HG02588 (cell line): ENCODE measurements at regions not wholly inside any gene's neighbourhood (a gene's known extent, or its start where the extent isn't known, plus 50 kb on each side); places are given as distances from the start of the nearest gene placed in this dataset.
"Not testable (repeated sequence)": the region's sequence is repeated elsewhere in the genome, so short reads cannot be mapped to it uniquely, and the experiment has no call there.

ENCODE experiments used
- ATAC-seq: cut with Tn5 transposase; IDR thresholded peaks from one replicate; pipeline ENCODE4 v1.9.1; 2021; ENCODE audit warnings: mild to moderate bottlenecking, moderate library complexity; ENCODE audit not compliant: unreplicated experiment

- no peak for ATAC-seq
These were observed 96.2 kb upstream of the SVIL start for GRCh38 chr10:29730969-29731368.

DNA sequence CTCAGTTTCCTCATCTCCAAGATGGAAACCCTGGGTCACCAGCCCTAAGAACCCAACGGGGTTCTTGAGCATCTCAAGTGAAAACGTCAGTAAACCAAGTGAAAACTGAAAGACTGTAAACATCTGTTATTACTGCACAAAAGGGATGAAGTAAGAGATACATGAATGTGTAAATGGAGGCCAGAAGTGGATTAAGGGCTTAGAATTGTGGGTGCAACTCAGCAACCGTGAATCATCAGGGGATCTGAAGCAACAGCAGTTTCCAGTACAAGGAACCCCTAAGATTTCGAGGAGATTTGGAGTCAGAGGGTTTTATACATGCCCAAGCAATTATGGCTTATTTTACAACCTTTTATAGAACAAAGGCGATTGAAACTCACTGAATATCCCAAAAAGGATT, 95.7 kb upstream of the SVIL start:
- ATAC-seq: no peak

DNA sequence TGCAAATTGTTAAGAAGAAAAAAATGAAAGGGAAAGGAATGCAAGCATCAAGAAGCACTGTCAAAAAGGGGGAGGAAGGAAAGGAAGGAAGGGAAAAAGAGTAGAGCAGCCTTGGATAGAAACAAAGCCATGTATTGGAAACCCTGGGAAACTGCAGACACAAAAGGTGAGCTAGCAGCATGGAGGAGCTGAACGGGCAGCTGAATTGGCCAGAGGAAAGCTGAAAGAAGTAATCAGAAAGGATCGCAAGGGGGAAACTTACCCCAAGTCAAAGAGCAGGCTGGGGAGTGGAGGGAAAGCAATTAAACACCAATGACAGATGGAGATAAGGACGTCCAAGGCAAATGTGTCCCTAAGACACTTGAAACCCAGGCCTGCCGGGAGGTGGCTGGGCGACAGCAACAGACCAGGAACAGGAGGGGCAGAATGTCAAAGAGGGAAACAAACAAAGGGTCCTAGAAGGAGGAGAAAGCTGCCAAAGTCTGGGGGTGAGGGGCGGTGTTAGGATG, 93.8 kb upstream of the SVIL start:
- ATAC-seq: no peak

DNA sequence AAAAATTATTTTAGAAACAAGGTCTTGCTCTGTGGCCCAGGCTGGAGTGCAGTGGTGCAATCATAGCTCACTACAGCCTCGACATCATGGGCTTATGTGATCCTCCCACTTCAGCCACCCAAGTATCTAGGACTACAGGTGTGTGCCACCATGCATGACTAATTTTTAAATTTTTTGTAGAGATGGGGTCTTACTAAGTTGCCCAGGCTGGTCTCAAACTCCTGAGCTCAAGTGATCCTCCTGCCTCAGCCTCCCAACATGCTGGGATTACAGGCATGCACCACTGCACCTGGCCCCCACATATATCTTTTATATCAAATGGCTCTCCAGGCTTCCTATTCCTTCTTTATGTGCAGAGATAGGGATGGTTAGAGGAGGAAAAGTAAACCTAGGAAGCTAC, 91.2 kb upstream of the SVIL start:
- not testable (repeated sequence) for ATAC-seq

- no peak for ATAC-seq
These were observed 90.5 kb upstream of the SVIL start for GRCh38 chr10:29725133-29725720.

- no peak for ATAC-seq
These were observed 89.0 kb upstream of the SVIL start for GRCh38 chr10:29723726-29724125.

DNA sequence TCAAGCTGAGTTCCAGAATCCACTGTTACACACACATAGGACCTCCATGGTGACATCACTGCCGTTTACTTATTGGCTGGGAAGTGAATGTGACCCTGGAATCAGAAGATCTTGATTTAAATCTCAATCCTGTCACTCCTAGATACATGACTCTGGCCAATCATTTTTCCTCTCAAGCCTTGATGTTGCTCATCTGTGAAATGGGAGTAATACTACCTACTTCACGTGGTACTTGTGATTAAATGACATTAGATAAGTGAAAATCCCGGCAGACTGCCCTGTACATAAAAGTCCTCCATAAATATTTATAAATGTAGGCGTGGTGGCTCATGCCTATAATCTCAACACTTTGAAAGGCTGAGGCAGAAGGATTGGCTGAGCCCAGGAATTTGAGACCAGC, 88.0 kb upstream of the SVIL start:
- no peak for ATAC-seq

DNA sequence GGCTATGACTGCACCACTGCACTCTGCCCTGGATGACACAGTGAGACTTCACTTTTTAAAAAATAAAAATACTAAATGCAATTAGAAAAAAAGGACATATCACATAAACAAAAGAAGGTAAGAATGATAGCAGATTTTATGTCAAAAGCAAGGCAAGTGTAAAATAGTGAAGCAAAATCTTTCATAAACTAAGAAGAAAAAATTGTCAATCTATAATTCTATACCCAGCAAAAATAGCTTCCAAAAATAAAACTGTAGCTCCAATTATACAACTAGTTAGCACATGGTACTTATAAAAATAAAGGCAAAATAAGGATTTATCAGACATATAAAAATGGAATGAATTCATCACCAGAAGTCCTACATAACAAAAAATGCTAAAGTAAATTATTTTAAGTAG, 85.4 kb upstream of the SVIL start:
- ATAC-seq: no peak

DNA sequence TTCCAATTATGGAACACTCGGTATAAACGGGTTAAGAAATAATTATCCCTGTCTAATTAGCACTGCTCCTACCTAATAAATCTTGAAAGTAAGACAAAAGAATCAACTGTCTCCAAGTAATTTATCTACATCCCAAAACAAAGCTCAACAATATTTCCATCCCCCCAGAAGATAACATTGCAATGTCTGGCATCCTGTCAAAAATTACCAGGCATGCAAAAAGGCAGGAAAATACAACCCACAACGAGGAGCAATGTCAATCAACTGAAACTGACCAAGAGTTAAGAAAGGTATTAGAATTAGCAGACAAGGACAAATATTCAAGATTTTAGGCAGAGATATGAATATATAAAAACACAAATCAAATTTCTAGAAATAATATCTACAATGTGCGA, 84.5 kb upstream of the SVIL start:
- no peak for ATAC-seq

DNA sequence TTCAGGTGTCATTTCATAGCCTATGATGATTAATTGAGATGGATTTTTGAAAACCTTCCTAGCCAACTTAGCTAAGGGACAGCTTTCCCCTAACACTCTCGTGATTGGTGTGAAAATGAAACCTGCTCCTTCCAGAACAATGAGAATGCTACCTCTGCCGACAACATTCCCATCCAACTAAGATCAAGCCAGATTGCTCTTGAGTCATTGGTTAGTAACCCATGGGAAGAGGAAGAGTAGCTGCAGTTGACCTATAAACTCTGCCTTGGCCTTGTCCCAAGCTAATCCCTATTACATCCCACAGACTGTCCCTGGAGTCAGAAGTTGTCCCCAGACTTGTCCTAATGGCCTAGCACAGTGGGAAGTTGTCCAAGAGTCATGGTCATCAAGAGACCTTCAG, 80.5 kb upstream of the SVIL start:
- no peak for ATAC-seq

DNA sequence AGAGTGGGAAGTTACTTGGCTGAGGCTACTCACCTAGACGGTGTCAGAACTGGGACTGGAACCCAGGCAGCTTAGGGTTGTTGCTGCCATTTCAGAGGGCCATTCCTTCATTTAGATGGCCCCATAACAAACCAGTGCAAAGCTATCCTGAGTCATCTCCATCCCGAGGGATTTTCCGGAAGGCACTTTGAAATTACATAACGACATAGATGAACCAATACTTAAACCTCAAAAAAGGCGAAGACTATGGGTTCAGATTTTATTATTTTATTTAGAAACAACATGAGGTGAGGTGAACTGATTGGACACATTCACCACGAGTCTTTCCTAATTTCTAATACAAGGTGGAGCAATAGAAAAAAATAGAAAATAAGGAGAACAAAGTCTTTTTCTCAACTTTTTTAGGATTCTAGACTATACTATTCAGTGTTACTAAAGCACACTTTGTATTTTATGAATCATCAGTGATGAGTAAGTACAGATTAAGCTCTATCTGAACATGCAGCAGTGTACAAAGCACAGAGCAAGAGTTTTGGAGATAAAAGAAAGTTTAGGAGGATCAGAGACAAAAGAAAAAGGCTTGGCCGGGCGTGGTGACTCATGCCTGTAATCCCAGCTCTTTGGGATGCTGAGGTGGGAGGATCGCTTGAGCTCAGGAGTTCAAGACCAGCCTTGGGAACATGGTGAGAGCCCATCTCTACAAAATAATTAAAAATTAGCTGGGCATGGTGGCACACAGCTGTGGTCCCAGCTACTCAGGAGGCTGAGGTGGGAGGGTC, 79.5 kb upstream of the SVIL start:
- ATAC-seq: no peak

DNA sequence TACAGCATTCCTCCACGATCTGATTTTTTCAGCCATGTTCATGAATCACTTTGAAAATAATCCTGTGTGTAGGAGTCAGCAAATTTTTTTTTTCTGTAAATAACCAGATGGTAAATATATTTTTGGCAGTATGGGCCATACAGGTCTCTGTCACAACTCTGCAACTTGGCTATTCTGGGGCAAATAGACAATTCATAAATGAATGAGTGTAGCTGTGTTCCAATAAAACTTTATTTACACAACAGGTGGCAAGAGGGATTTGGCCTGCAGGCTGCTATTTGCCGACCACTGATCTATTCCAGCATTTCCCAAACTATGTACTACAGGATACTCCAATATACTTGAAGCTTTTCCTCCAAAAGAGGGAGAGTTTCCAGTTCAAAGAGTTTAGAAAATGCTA, 78.7 kb upstream of the SVIL start:
- ATAC-seq: no peak

DNA sequence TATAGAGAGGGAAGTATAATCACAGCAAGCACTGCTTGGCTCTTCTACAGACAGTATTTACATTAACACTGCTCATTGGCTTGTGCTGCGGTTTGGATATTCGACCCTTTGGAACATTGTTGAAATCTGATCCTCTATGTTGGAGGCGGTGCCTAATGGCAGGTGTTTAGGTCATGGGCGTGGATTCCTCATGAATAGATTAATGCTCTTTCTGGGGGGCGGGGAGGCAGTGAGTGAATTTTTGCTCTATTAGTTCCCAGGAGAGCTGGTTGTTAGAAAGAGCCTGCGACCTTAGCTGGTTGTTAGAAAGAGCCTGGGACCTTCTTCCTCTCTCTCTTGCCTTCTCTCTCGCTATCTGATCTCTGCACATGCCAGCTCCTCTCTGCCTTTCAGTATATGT, 77.3 kb upstream of the SVIL start:
- no peak for ATAC-seq

DNA sequence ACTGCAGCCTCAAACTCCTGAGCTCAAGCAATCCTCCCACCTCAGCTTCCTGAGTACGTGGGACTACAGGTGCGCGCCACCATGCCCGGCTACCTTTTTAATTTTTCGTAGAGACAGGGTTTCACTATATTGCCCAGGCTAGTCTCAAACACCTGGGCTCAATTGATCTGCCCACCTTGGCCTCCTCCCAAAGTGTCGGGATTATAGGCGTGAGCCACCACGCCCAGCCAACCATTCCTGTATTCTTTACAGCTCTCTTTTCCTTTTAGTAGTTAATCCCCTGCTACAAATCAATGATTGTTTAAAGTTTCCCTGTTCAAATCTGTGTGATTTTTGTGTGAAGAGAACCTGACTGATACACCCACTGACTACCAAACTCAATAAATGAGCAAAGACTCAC, 75.4 kb upstream of the SVIL start:
- ATAC-seq: no peak

DNA sequence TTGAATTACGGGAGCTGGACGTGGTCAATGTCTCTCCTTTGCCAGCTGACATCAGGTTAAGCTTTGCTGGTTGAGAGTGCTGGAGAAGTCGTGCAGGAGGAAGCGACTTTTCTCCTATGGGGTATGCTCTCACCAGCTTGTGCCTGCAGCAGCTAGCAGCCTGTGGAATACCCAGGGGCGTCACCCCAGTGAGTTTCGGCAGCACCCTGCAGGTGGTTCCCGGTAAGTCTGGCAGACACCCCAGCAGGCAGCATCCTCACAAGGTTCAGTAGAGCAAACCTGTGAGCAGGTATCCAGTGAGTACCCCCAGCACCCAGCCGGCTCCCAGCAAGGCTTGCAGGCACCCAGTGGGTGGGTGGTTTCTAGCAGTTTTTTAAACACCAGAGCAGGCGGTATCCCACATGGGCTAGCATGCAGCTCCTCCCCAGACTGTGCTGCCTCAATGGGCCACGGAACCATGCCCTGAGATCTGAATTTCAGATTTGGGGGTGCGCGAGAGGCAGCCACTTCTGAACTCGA, 74.8 kb upstream of the SVIL start:
- ATAC-seq: no peak

GRCh38 chr10:29703271-29703670, 68.5 kb upstream of the SVIL start:
- ATAC-seq: no peak

DNA sequence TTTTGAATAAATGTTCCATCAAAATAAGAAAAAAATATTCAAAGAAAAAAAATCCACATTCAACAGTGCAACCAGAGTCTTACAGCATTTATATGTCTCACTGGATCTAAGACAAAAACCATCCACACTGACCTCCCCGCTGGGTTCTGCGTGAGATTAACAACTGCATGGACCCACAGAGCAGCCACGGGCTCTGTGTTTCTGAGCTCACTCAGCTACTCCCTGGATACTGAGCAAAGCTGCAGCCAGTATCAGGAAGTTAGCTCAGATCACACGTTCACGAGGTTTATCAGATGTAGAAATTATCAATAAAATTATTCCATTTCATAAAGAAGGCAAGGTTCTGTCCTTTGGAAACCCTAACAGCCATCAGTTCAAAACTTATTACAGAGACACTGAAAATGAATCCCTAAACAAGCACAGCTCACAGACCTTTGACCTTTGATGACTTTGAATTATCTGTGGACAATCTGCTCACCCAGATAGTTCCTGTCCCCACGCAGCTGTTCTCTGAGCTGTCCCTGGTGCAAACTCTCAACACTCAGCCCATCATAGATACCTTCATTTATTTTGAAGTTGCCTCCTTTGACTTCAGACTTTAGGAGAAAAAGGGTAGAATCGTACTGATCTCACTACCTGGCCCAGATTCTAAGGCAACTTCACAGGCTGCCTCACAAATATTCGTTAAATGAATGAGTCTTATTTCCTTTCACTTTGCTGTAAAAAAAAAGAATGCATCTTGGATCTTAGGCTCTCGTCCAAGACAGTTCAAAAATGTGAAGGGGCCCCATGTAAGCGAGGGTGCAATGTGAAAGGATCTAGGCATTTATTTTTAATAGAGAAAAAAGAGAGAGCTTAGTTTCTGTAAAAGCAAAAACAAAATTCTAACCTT, 67.7 kb upstream of the SVIL start:
- no peak for ATAC-seq

DNA sequence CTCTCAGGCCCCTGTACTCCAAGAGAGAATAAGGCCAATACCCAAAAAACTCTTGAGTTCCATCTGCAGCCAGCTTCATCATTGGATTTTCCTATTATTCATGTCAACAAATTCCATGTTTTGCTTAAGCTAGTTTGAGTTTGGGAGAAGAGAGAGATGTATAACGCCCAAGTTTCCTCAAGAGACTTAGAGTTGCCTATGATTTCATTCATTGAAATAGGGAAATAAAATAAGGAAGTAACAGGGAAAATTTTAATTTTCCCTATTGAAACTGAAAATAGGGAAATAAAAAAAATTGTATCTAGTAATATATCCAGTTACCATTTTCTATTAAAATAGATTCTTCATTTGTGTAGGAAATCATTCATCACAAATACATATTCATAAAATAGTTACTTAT, 66.5 kb upstream of the SVIL start:
- no peak for ATAC-seq

DNA sequence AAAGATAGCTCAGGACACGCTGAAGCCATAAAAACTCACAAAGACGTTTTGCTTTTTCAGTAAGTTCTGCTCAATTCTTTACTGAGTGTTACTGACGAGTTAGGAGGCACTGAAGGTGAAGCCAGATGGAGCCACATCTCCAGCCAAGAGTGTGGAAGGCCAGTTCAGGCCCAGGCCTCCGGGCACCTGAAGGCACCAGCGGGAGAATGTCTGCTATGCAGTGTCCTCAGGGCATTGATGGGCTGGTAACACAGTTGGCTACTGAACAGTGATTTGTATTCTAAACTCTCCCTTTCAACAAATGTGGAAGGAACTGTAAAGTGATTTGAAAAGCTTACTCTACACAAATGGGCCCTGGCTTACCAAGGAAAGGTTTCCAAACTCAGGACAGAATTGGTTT, 64.8 kb upstream of the SVIL start:
- no peak for ATAC-seq

DNA sequence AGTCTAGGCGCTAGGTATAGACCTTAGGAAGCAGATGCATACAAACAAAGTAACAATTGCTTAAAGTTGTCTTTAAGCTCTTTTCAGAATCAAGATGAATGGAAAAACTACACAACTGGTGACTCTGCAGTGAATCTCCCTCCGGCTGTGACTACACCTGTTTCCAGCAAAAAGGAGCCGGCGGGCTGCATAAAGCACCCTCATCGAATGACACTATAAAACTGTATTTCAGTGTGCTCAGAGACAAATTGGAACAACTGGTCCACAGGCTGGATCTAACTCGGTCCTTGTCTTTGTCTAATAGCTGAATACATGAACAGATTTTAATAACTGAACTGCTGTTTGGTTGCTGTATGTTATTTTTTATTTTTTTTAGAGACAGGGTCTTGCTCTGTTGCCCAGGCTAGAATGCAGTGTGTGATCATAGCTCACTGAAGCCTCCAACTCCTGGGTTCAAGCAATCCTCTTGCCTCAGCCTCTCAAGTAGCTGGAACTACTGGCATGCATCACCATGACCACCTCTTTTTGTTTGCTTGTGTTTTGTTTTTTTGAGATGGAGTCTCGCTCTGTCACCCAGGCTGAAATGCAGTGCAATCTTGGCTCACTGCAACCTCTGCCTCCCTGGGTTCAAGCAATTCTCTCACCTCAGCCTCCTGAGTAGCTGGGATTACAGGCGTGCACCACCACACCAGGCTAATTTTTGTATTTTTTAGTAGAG, 64.2 kb upstream of the SVIL start:
- ATAC-seq: no peak

GRCh38 chr10:29696581-29696980, 61.8 kb upstream of the SVIL start:
- not testable (repeated sequence) for ATAC-seq
